Uterus (tissue), 3 donors: ENCODE measurements at regions not wholly inside any gene's neighbourhood (a gene's known extent, or its start where the extent isn't known, plus 50 kb on each side); places are given as distances from the start of the nearest gene placed in this dataset.

Experiments used
- DNase-seq, 2 donors: peaks; one replicate each; pipeline ENCODE4 v3.0.0-alpha.2; 2019 to 2020
- H3K27ac ChIP-seq, 2 donors: fragments of 200-600 bp; sonication (generic); 1 replicate in 1 of 2; 2 replicates in 1 of 2; pipeline ENCODE4 v1.5.1; 2016 to 2018
- H3K27me3 ChIP-seq, 2 donors: fragments of 200-600 bp; sonication (generic); one replicate each; pipeline ENCODE4 v1.5.1; 2018 to 2019; ENCODE audit warnings: control low read depth in 1 of 2
- H3K36me3 ChIP-seq, 2 donors: fragments of 200-600 bp; sonication (generic); one replicate each; pipeline ENCODE4 v1.5.1; 2019; ENCODE audit warnings: control low read depth in 1 of 2
- H3K4me1 ChIP-seq, 2 donors: fragments of 200-600 bp; sonication (generic); one replicate each; pipeline ENCODE4 v1.5.1; 2018 to 2019; ENCODE audit warnings: control low read depth in 1 of 2
- H3K4me3 ChIP-seq, 2 donors: fragments of 200-600 bp; sonication (generic); 1 replicate in 1 of 2; 2 replicates in 1 of 2; pipeline ENCODE4 v1.5.1; 2018 to 2019; ENCODE audit warnings: mild to moderate bottlenecking in 1 of 2
- H3K9me3 ChIP-seq, 2 donors: fragments of 200-600 bp; sonication (generic); one replicate each; pipeline ENCODE4 v1.5.1; 2019; ENCODE audit warnings: control low read depth in 1 of 2
- POLR2A ChIP-seq, 2 donors: fragments of 450-650 bp; IDR thresholded peaks; one replicate each; pipeline ENCODE4 v1.6.1; 2016; ENCODE audit warnings: antibody characterized with exemption in 2 of 2, mild to moderate bottlenecking in 1 of 2, moderate library complexity in 1 of 2
- intact Hi-C: fragments of 100-400 bp; cut with DNase I; formaldehyde crosslinking; loops from one replicate; pipeline ENCODE4 v1.15.1; 2023; ENCODE audit warnings: low total_unique reads
- TF ChIP-seq, protein P1 (sequence below), 4 experiments: fragments of 200-600 bp in 2 of 4; fragments of 450-650 bp in 2 of 4; sonication (generic) in 2 of 4; IDR thresholded peaks; one replicate each; pipeline ENCODE4 v1.5.1; 2016 to 2019; ENCODE audit warnings: antibody characterized with exemption in 4 of 4, mild to moderate bottlenecking in 2 of 4, moderate library complexity in 1 of 4
- donor health status: DM: yes; HTN: yes; CAD: no.

DNA sequence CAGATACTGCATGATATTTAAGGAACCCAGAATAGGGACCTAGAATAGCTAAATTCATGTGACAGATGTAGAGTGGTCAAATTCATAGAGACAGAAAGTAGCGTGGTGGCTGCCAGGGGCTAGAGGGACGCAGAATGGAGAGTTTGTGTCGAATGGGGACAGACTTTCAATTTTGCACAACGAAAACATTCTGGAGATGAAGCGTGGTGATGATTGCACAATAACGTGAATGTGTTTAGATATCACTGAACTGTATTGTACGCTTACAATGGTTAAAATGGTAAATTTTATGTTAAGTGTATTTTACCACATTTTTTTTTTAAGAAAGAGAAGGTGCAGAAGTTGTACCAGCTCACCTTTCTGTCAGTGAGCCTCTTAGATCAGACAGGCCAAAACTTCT, 137.8 kb upstream of the TNS3 start:
- H3K4me3 ChIP-seq, result no peak overlapping the region
- H3K27me3 ChIP-seq, result no peaks in the 10 kb centered on the region
- H3K36me3 ChIP-seq, result no peaks in the 10 kb centered on the region
- no peak for TF ChIP-seq POLR2A (IDR thresholded peaks at IDR 0.05)
- TF ChIP-seq, protein P1, sequence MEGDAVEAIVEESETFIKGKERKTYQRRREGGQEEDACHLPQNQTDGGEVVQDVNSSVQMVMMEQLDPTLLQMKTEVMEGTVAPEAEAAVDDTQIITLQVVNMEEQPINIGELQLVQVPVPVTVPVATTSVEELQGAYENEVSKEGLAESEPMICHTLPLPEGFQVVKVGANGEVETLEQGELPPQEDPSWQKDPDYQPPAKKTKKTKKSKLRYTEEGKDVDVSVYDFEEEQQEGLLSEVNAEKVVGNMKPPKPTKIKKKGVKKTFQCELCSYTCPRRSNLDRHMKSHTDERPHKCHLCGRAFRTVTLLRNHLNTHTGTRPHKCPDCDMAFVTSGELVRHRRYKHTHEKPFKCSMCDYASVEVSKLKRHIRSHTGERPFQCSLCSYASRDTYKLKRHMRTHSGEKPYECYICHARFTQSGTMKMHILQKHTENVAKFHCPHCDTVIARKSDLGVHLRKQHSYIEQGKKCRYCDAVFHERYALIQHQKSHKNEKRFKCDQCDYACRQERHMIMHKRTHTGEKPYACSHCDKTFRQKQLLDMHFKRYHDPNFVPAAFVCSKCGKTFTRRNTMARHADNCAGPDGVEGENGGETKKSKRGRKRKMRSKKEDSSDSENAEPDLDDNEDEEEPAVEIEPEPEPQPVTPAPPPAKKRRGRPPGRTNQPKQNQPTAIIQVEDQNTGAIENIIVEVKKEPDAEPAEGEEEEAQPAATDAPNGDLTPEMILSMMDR (IDR thresholded peaks at IDR 0.05), result no peak
- peaks cover 0 to 6% of the 10 kb centered on the region in 2 donors for H3K4me1 ChIP-seq
- no peak for DNase-seq
- peak overlapping the region; percentile 59 to 66 for H3K27ac ChIP-seq
- intact Hi-C loops, result no loop called here
- H3K9me3 ChIP-seq, result no peaks in the 10 kb centered on the region

- Histone ChIP-seq H3K4me1 (no peaks in the 10 kb centered on the region), H3K36me3 (no peaks in the 10 kb centered on the region), H3K4me3 (no peak overlapping the region), H3K27me3 (no peaks in the 10 kb centered on the region), H3K27ac (no peak overlapping the region), H3K9me3 (no peaks in the 10 kb centered on the region)
- intact Hi-C loops, result no loop called here
- TF ChIP-seq, protein P1 (IDR thresholded peaks at IDR 0.05), result no peak
- no peak for TF ChIP-seq POLR2A (IDR thresholded peaks at IDR 0.05)
- DNase-seq, result no peak
Observed at GRCh38 chr7:47715631-47716068, 133.7 kb upstream of the TNS3 start.

- TF ChIP-seq POLR2A (IDR thresholded peaks at IDR 0.05), result no peak
- TF ChIP-seq, protein P1 (IDR thresholded peaks at IDR 0.05), result no peak
- Histone ChIP-seq H3K27ac (no peak overlapping the region), H3K4me1 (no peaks in the 10 kb centered on the region), H3K36me3 (no peaks in the 10 kb centered on the region), H3K9me3 (no peaks in the 10 kb centered on the region), H3K27me3 (no peaks in the 10 kb centered on the region), H3K4me3 (no peak overlapping the region)
- intact Hi-C loops, result no loop called here
- DNase-seq, result no peak
Observed at GRCh38 chr7:47714669-47715607, 133.0 kb upstream of the TNS3 start.

- no peaks in the 10 kb centered on the region for H3K36me3 ChIP-seq
- no peaks in the 10 kb centered on the region for H3K9me3 ChIP-seq
- intact Hi-C loops, result no loop called here
- DNase-seq, result no peak
- no peak overlapping the region for H3K4me3 ChIP-seq
- no peak for TF ChIP-seq POLR2A (IDR thresholded peaks at IDR 0.05)
- TF ChIP-seq, protein P1 (IDR thresholded peaks at IDR 0.05), result no peak
- peak overlapping the region; percentile 18 to 26 for H3K27ac ChIP-seq
- no peaks in the 10 kb centered on the region for H3K4me1 ChIP-seq
- no peaks in the 10 kb centered on the region for H3K27me3 ChIP-seq
Observed at GRCh38 chr7:47713595-47713994, 131.7 kb upstream of the TNS3 start.

DNA sequence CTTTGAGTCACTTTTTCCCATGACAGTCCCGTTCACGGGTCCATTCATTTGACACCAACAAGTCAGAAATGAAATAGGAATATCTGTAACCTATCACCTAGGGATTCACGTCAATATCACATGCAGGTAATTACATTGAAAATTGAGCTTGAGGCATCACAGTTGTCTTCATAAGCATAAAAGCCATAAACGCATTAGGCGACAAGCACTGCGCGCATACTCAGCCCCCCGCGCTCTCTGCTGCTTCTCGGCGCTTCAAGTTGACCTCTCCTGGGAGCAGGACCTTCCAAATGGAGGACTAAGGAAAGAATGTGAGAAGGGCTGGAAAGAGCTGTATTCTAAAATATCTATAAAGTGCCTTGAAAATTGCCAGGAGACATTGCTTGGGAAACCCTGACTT, 130.5 kb upstream of the TNS3 start:
- Histone ChIP-seq H3K4me3 (no peak overlapping the region), H3K4me1 (no peaks in the 10 kb centered on the region), H3K36me3 (no peaks in the 10 kb centered on the region), H3K9me3 (no peaks in the 10 kb centered on the region), H3K27me3 (no peaks in the 10 kb centered on the region), H3K27ac (no peak overlapping the region)
- TF ChIP-seq, protein P1 (IDR thresholded peaks at IDR 0.05), result no peak
- TF ChIP-seq POLR2A (IDR thresholded peaks at IDR 0.05), result no peak
- no peak for DNase-seq
- intact Hi-C loops, result no loop called here
